H1 (cell line): ENCODE measurements at regions not wholly inside any gene's neighbourhood (a gene's known extent, or its start where the extent isn't known, plus 50 kb on each side); places are given as distances from the start of the nearest gene placed in this dataset.

Source experiments
- CTCF ChIA-PET: fragments of 300-600 bp; sonication (Branson Sonifier 250); formaldehyde crosslinking; loops from one replicate; lab custom pipeline; 2021; ENCODE audit not compliant: partially characterized antibody; lab: Charles Lee
- POLR2A ChIA-PET: fragments of 300-600 bp; sonication (Branson Sonifier 250); formaldehyde crosslinking; loops from one replicate; lab custom pipeline; 2021; ENCODE audit warnings: inconsistent platforms; ENCODE audit not compliant: partially characterized antibody; lab: Charles Lee
- DNase-seq, 2 experiments: peaks; one replicate each; pipeline versions ENCODE4 v3.0.0 to v3.0.0-alpha.2; 2010 to 2022; ENCODE audit warnings: low spot score in 2 of 2, low read depth in 1 of 2, mixed read lengths in 1 of 2
- FAIRE-seq: peaks from 2 replicates; lab custom pipeline; 2011; peaks lifted over from hg19 to GRCh38; lab: Jason Lieb, UNC
- H2AFZ ChIP-seq: 2 replicates; pipeline ENCODE4 v1.8.1; 2012; ENCODE audit warnings: low read length, inconsistent platforms
- H2AK5ac ChIP-seq: 2 replicates; pipeline ENCODE4 v1.6.1; 2013; ENCODE audit warnings: low read depth, low read length
- H2BK120ac ChIP-seq: replicated peaks from 2 replicates; pipeline ENCODE3; 2013; ENCODE audit warnings: low read depth, low read length, inconsistent platforms
- H2BK12ac ChIP-seq: 2 replicates; pipeline ENCODE4 v1.6.1; 2013; ENCODE audit warnings: low read depth, low read length
- H2BK15ac ChIP-seq: 2 replicates; pipeline ENCODE4 v1.6.1; 2013; ENCODE audit warnings: low read length
- H2BK20ac ChIP-seq: 2 replicates; pipeline ENCODE4 v1.6.1; 2013; ENCODE audit warnings: low read length
- H2BK5ac ChIP-seq: 2 replicates; pipeline ENCODE4 v1.6.1; 2013; ENCODE audit warnings: low read depth, low read length
- H3K14ac ChIP-seq: 2 replicates; pipeline ENCODE4 v1.6.1; 2013; ENCODE audit warnings: inconsistent platforms; ENCODE audit not compliant: insufficient read length
- H3K18ac ChIP-seq: 2 replicates; pipeline ENCODE4 v1.6.1; 2013; ENCODE audit warnings: low read length; ENCODE audit errors: extremely low read depth
- H3K23ac ChIP-seq: 2 replicates; pipeline ENCODE4 v1.6.1; 2013; ENCODE audit warnings: inconsistent platforms; ENCODE audit not compliant: insufficient read length
- H3K23me2 ChIP-seq: 2 replicates; pipeline ENCODE4 v1.6.1; 2013; ENCODE audit warnings: low read depth, low read length
- H3K27ac ChIP-seq: 2 replicates; pipeline ENCODE4 v1.6.1; 2011; ENCODE audit warnings: low read depth, low read length, inconsistent platforms
- H3K27me3 ChIP-seq, 4 experiments: replicated peaks in 1 of 4; 1 replicate in 1 of 4; 2 replicates in 3 of 4; pipeline versions ENCODE4 v1.6.1 to v1.8.1; 2011 to 2013; ENCODE audit warnings: low read length in 3 of 4, mild to moderate bottlenecking in 3 of 4, inconsistent platforms in 2 of 4, mixed read lengths in 2 of 4, moderate library complexity in 1 of 4; ENCODE audit not compliant: control insufficient read depth in 3 of 4, insufficient read depth in 3 of 4; ENCODE audit errors: extremely low read depth in 1 of 4
- H3K36me3 ChIP-seq, 4 experiments: 2 replicates each; pipeline versions ENCODE4 v1.6.1 to v1.8.1; 2011 to 2013; ENCODE audit warnings: mild to moderate bottlenecking in 4 of 4, low read length in 3 of 4, moderate library complexity in 2 of 4, control low read depth in 1 of 4, inconsistent platforms in 1 of 4; ENCODE audit not compliant: insufficient read depth in 4 of 4, control insufficient read depth in 2 of 4
- H3K4ac ChIP-seq: replicated peaks from 2 replicates; pipeline ENCODE3; 2013; ENCODE audit warnings: low read length, low read depth, mixed read lengths, inconsistent platforms; ENCODE audit not compliant: insufficient read length
- H3K4me1 ChIP-seq, 4 experiments: replicated peaks in 1 of 4; 1 replicate in 1 of 4; 2 replicates in 3 of 4; pipeline versions ENCODE4 v1.6.1 to v1.8.1; 2011 to 2013; ENCODE audit warnings: low read length in 3 of 4, inconsistent platforms in 2 of 4, mixed read lengths in 1 of 4; ENCODE audit not compliant: insufficient read depth in 4 of 4, control insufficient read depth in 3 of 4
- H3K4me2 ChIP-seq, 2 experiments: 2 replicates each; pipeline versions ENCODE4 v1.6.1 to v1.8.1; 2011 to 2013; ENCODE audit warnings: low read depth in 2 of 2, low read length in 2 of 2, control low read depth in 1 of 2, inconsistent platforms in 1 of 2, mild to moderate bottlenecking in 1 of 2; ENCODE audit not compliant: insufficient read depth in 1 of 2
- H3K4me3 ChIP-seq, 4 experiments: fragments of 200-600, 300-600 bp in 1 of 4; sonication (generic), shearing (Covaris generic), sonication (Bioruptor Twin) in 1 of 4; 2 replicates each; pipeline versions ENCODE4 v1.5.1 to v1.8.1; 2011 to 2016; ENCODE audit warnings: low read length in 4 of 4, low read depth in 3 of 4, control low read depth in 2 of 4, inconsistent platforms in 2 of 4, mild to moderate bottlenecking in 2 of 4, mixed read lengths in 1 of 4, moderate library complexity in 1 of 4; ENCODE audit not compliant: insufficient read depth in 2 of 4; ENCODE audit errors: extremely low read depth in 1 of 4
- H3K56ac ChIP-seq: replicated peaks from 2 replicates; pipeline ENCODE3; 2013; ENCODE audit warnings: low read depth, mild to moderate bottlenecking, mixed read lengths, low read length, inconsistent platforms; ENCODE audit not compliant: insufficient read length
- H3K79me1 ChIP-seq: 2 replicates; pipeline ENCODE4 v1.6.1; 2013; ENCODE audit warnings: low read depth, low read length, control low read depth
- H3K79me2 ChIP-seq, 2 experiments: 2 replicates each; pipeline versions ENCODE4 v1.6.1 to v1.8.1; 2012 to 2013; ENCODE audit warnings: low read length in 2 of 2, mild to moderate bottlenecking in 2 of 2, inconsistent platforms in 1 of 2; ENCODE audit not compliant: insufficient read depth in 2 of 2, control insufficient read depth in 1 of 2
- H3K9ac ChIP-seq, 4 experiments: replicated peaks in 1 of 4; 1 replicate in 1 of 4; 2 replicates in 3 of 4; pipeline versions ENCODE4 v1.6.1 to v1.8.1; 2011 to 2013; ENCODE audit warnings: low read depth in 3 of 4, low read length in 3 of 4, control low read depth in 2 of 4, mild to moderate bottlenecking in 2 of 4, moderate library complexity in 2 of 4, inconsistent platforms in 1 of 4; ENCODE audit errors: extremely low read depth in 1 of 4
- H3K9me3 ChIP-seq, 2 experiments: 2 replicates each; pipeline versions ENCODE4 v1.6.1 to v1.8.1; 2012 to 2013; ENCODE audit warnings: mild to moderate bottlenecking in 2 of 2, moderate library complexity in 2 of 2, control low read depth in 1 of 2, inconsistent platforms in 1 of 2, low read depth in 1 of 2, low read length in 1 of 2, mixed read lengths in 1 of 2; ENCODE audit not compliant: insufficient read depth in 2 of 2
- H4K20me1 ChIP-seq, 2 experiments: replicated peaks in 1 of 2; 2 replicates each; pipeline versions ENCODE3 to v1.8.1; 2011 to 2013; ENCODE audit warnings: inconsistent platforms in 2 of 2, low read length in 2 of 2, mild to moderate bottlenecking in 1 of 2; ENCODE audit not compliant: insufficient read depth in 2 of 2, control insufficient read depth in 1 of 2
- H4K5ac ChIP-seq: 2 replicates; pipeline ENCODE4 v1.6.1; 2013; ENCODE audit warnings: low read length, low read depth, mixed read lengths, inconsistent platforms; ENCODE audit not compliant: insufficient read length
- H4K8ac ChIP-seq: 2 replicates; pipeline ENCODE4 v1.8.0; 2013; ENCODE audit warnings: mild to moderate bottlenecking, moderate library complexity, low read length, inconsistent platforms; ENCODE audit not compliant: insufficient read depth; ENCODE audit errors: extremely low read depth
- H4K91ac ChIP-seq: replicated peaks from 2 replicates; pipeline ENCODE3; 2013; ENCODE audit warnings: low read length, mixed read lengths, inconsistent platforms; ENCODE audit not compliant: insufficient read length
- ATF2 ChIP-seq: IDR thresholded peaks from 2 replicates; pipeline ENCODE4 v1.6.1; 2012; ENCODE audit warnings: low read length, inconsistent platforms
- EZH2 ChIP-seq: fragments of 200-600 bp; sonication (generic); IDR thresholded peaks from 2 replicates; pipeline ENCODE4 v1.7.1; 2012; ENCODE audit warnings: low read depth, mild to moderate bottlenecking, moderate library complexity, low read length, inconsistent platforms; ENCODE audit not compliant: severe bottlenecking
- MAFK ChIP-seq: IDR thresholded peaks from 2 replicates; pipeline ENCODE4 v1.6.1; 2012; ENCODE audit warnings: low read depth, mild to moderate bottlenecking, improper control_type of control experiment, low read length
- NRF1 ChIP-seq: IDR thresholded peaks from 2 replicates; pipeline ENCODE4 v1.6.1; 2011; ENCODE audit warnings: mild to moderate bottlenecking, low read depth, low read length, improper control_type of control experiment
- TBP ChIP-seq: IDR thresholded peaks from 2 replicates; pipeline ENCODE4 v1.6.1; 2011; ENCODE audit warnings: low read depth, low read length, improper control_type of control experiment
- YY1 ChIP-seq: IDR thresholded peaks from 2 replicates; pipeline ENCODE4 v1.6.1; 2011; ENCODE audit warnings: low read depth, mild to moderate bottlenecking, low read length
- WGBS, 2 experiments: shearing (Covaris generic) in 1 of 2; methylation state at CpG; one replicate each; pipeline versions ENCODE4 v1.1.6 to v1.1.7; 2013 to 2015; ENCODE audit warnings: low lambda C conversion rate in 2 of 2, mixed read lengths in 2 of 2, inconsistent platforms in 1 of 2, low coverage in 1 of 2, missing lambda C conversion rate in 1 of 2; ENCODE audit not compliant: insufficient replicate concordance in 2 of 2, insufficient coverage in 1 of 2, insufficient read length in 1 of 2; ENCODE audit errors: extremely low coverage in 1 of 2, missing lambda C conversion rate in 1 of 2; 5-methylcytosine and 5-hydroxymethylcytosine counted together

- DNase-seq (no peak), FAIRE-seq (no peak)
- Histone ChIP-seq H4K5ac (no peak overlapping the region), H2AK5ac (no peak overlapping the region), H2BK120ac (no peak overlapping the region), H3K36me3 (no peaks in the 10 kb centered on the region), H3K4me1 (peaks cover 0 to 5% (median 2%) of the 10 kb centered on the region in 4 experiments; a peak in 5 of 7 replicates), H2AFZ (no peak overlapping the region), H3K23ac (no peak overlapping the region), H3K4me2 (no peak overlapping the region), H2BK20ac (no peak overlapping the region), H3K27me3 (no peaks in the 10 kb centered on the region), H3K4me3 (no peak overlapping the region), H2BK15ac (no peak overlapping the region), H3K27ac (no peak overlapping the region), H3K14ac (no peak overlapping the region), H3K79me1 (no peaks in the 10 kb centered on the region), H2BK12ac (no peak overlapping the region), H4K8ac (no peak overlapping the region), H3K9ac (no peak overlapping the region), H4K91ac (no peak overlapping the region), H3K18ac (no peak overlapping the region), H3K23me2 (no peaks in the 10 kb centered on the region), H3K9me3 (peaks cover 6 to 8% of the 10 kb centered on the region in 2 experiments; a peak in 2 of 4 replicates), H4K20me1 (no peaks in the 10 kb centered on the region), H3K79me2 (no peaks in the 10 kb centered on the region), H3K4ac (no peak overlapping the region), H3K56ac (no peak overlapping the region), H2BK5ac (no peak overlapping the region)
- ChIA-PET POLR2A (no interaction called here), CTCF (no interaction called here)
- WGBS, 2 experiments, result 93% methylated on average over 1 of the region's 1 CpG; no CpG with 5 or more reads in 1 of the 2 experiments
- TF ChIP-seq NRF1 (no peak), EZH2 (no peak), ATF2 (no peak), MAFK (no peak), TBP (no peak), YY1 (no peak)
Observed at GRCh38 chr14:44417809-44418208, 89.3 kb downstream of the FSCB start.
